ENCODE measurements at regions not wholly inside any gene's neighbourhood (a gene's known extent, or its start where the extent isn't known, plus 50 kb on each side); places are given as distances from the start of the nearest gene placed in this dataset.

- TF ChIP-seq, protein P1, sequence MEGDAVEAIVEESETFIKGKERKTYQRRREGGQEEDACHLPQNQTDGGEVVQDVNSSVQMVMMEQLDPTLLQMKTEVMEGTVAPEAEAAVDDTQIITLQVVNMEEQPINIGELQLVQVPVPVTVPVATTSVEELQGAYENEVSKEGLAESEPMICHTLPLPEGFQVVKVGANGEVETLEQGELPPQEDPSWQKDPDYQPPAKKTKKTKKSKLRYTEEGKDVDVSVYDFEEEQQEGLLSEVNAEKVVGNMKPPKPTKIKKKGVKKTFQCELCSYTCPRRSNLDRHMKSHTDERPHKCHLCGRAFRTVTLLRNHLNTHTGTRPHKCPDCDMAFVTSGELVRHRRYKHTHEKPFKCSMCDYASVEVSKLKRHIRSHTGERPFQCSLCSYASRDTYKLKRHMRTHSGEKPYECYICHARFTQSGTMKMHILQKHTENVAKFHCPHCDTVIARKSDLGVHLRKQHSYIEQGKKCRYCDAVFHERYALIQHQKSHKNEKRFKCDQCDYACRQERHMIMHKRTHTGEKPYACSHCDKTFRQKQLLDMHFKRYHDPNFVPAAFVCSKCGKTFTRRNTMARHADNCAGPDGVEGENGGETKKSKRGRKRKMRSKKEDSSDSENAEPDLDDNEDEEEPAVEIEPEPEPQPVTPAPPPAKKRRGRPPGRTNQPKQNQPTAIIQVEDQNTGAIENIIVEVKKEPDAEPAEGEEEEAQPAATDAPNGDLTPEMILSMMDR (IDR thresholded peaks at IDR 0.05; ENCODE audit: insufficient read depth, low read depth, low read length) = no peak
- TF ChIP-seq EZH2 (IDR thresholded peaks at IDR 0.05; ENCODE audit: insufficient read depth, low read length) = no peak
Measured at GRCh38 chr6:126959765-126960164, 158.7 kb upstream of the RSPO3 start.
